Natural killer cell (primary cell): ENCODE measurements at regions not wholly inside any gene's neighbourhood (a gene's known extent, or its start where the extent isn't known, plus 50 kb on each side); places are given as distances from the start of the nearest gene placed in this dataset.

Experiments used
- ATAC-seq, 3 donors: fragments of 150-1000 bp in 2 of 3; fragments of 200-7000 bp in 1 of 3; cut with Tn5 transposase; 1 replicate in 1 of 3; 2 replicates in 2 of 3; pipeline ENCODE4 v1.10.0; 2021; ENCODE audit warnings: mild to moderate bottlenecking in 2 of 3, moderate library complexity in 2 of 3
- DNase-seq, 2 donors: peaks; one replicate each; pipeline versions ENCODE4 v3.0.0 to v3.0.0-alpha.2; 2013 to 2021; ENCODE audit warnings: mixed read lengths in 1 of 2
- H3K27ac ChIP-seq: one replicate; pipeline ENCODE4 v1.5.1; 2013; ENCODE audit warnings: mild to moderate bottlenecking, low read length
- H3K27me3 ChIP-seq: one replicate; pipeline ENCODE4 v1.6.1; 2013; ENCODE audit warnings: low read length; ENCODE audit not compliant: control insufficient read depth, insufficient read depth
- H3K36me3 ChIP-seq: one replicate; pipeline ENCODE4 v1.6.1; 2013; ENCODE audit warnings: low read length; ENCODE audit not compliant: control insufficient read depth, insufficient read depth
- H3K4me1 ChIP-seq: one replicate; pipeline ENCODE4 v1.6.1; 2013; ENCODE audit warnings: low read length; ENCODE audit not compliant: control insufficient read depth, insufficient read depth
- H3K4me3 ChIP-seq: one replicate; pipeline ENCODE4 v1.5.1; 2013; ENCODE audit warnings: low read length
- H3K9me3 ChIP-seq: one replicate; pipeline ENCODE4 v1.6.1; 2013; ENCODE audit warnings: low read length; ENCODE audit not compliant: control insufficient read depth, insufficient read depth
- H3K27ac Mint-ChIP-seq, 2 donors: one replicate each; pipeline ENCODE4 v1.8.0; 2022; ENCODE audit warnings: mild to moderate bottlenecking in 2 of 2, mixed read lengths in 2 of 2, moderate library complexity in 1 of 2
- H3K27me3 Mint-ChIP-seq, 2 donors: one replicate each; pipeline ENCODE4 v1.8.0; 2022; ENCODE audit warnings: low read depth in 2 of 2, mixed read lengths in 2 of 2
- H3K36me3 Mint-ChIP-seq: one replicate; pipeline ENCODE4 v1.8.0; 2022; ENCODE audit warnings: mixed read lengths
- H3K4me1 Mint-ChIP-seq, 2 donors: one replicate each; pipeline ENCODE4 v1.8.0; 2022; ENCODE audit warnings: mixed read lengths in 2 of 2
- H3K4me3 Mint-ChIP-seq: one replicate; pipeline ENCODE4 v1.8.0; 2022; ENCODE audit warnings: mild to moderate bottlenecking, moderate library complexity, mixed read lengths
- H3K9me3 Mint-ChIP-seq, 2 donors: one replicate each; pipeline ENCODE4 v1.8.0; 2022; ENCODE audit warnings: mixed read lengths in 2 of 2
- CTCF ChIP-seq: fragments of 200-600 bp; IDR thresholded peaks from one replicate; pipeline ENCODE4 v1.8.0; 2022; ENCODE audit warnings: antibody characterized with exemption
- WGBS: methylation state at CpG from one replicate; pipeline ENCODE4 v1.1.7; 2013; ENCODE audit warnings: missing lambda C conversion rate; ENCODE audit not compliant: insufficient coverage; 5-methylcytosine and 5-hydroxymethylcytosine counted together
- intact Hi-C: fragments of 100-400 bp; cut with micrococcal nuclease; formaldehyde crosslinking; loops from one replicate; pipeline ENCODE4 v1.14.2; 2022

- H3K36me3 Mint-ChIP-seq = no peaks in the 10 kb centered on the region
- intact Hi-C loops = no loop called here
- ATAC-seq (no peak), DNase-seq (no peak)
- no peaks in the 10 kb centered on the region for H3K9me3 ChIP-seq
- no peak overlapping the region for H3K27ac ChIP-seq
- peaks cover 0 to 3% of the 10 kb centered on the region in 2 donors for H3K27me3 Mint-ChIP-seq
- H3K36me3 ChIP-seq = no peaks in the 10 kb centered on the region
- no peaks in the 10 kb centered on the region for H3K4me1 ChIP-seq
- no peak overlapping the region for H3K4me3 ChIP-seq
- WGBS = 60% methylated on average over 1 of the region's 1 CpG
- TF ChIP-seq CTCF = no peak
- H3K4me1 Mint-ChIP-seq = no peaks in the 10 kb centered on the region
- H3K9me3 Mint-ChIP-seq = no peaks in the 10 kb centered on the region
- no peak overlapping the region for H3K27ac Mint-ChIP-seq
- no peak overlapping the region for H3K4me3 Mint-ChIP-seq
- H3K27me3 ChIP-seq = no peaks in the 10 kb centered on the region
These were observed 178.5 kb upstream of the SNX19 start for GRCh38 chr11:131094827-131095226.

- H3K27me3 Mint-ChIP-seq = peaks cover 0 to 3% of the 10 kb centered on the region in 2 donors
- no peak overlapping the region for H3K4me3 Mint-ChIP-seq
- no peak overlapping the region for H3K27ac Mint-ChIP-seq
- no peaks in the 10 kb centered on the region for H3K9me3 Mint-ChIP-seq
- Histone ChIP-seq H3K4me3 (no peak overlapping the region), H3K27me3 (no peaks in the 10 kb centered on the region), H3K27ac (no peak overlapping the region), H3K36me3 (no peaks in the 10 kb centered on the region), H3K9me3 (no peaks in the 10 kb centered on the region), H3K4me1 (no peaks in the 10 kb centered on the region)
- no peak for ATAC-seq
- TF ChIP-seq CTCF = no peak
- H3K4me1 Mint-ChIP-seq = no peaks in the 10 kb centered on the region
- 72% methylated on average over 9 of the region's 11 CpGs for WGBS
- no peak for DNase-seq
- no peaks in the 10 kb centered on the region for H3K36me3 Mint-ChIP-seq
- intact Hi-C loops = no loop called here
These were observed 179.4 kb upstream of the SNX19 start for GRCh38 chr11:131095511-131096185.

GRCh38 chr11:131099013-131099412 is 182.7 kb upstream of the SNX19 start:
- H3K27me3 ChIP-seq = no peaks in the 10 kb centered on the region
- H3K4me3 ChIP-seq = no peak overlapping the region
- TF ChIP-seq CTCF = no peak
- no peaks in the 10 kb centered on the region for H3K36me3 Mint-ChIP-seq
- H3K27ac Mint-ChIP-seq = no peak overlapping the region
- H3K27me3 Mint-ChIP-seq = peaks cover 0 to under 1% of the 10 kb centered on the region in 2 donors
- no peaks in the 10 kb centered on the region for H3K4me1 Mint-ChIP-seq
- 86% methylated on average over 5 of the region's 6 CpGs for WGBS
- no peaks in the 10 kb centered on the region for H3K9me3 Mint-ChIP-seq
- no peak overlapping the region for H3K27ac ChIP-seq
- no peaks in the 10 kb centered on the region for H3K4me1 ChIP-seq
- no peaks in the 10 kb centered on the region for H3K36me3 ChIP-seq
- no peak overlapping the region for H3K4me3 Mint-ChIP-seq
- no peaks in the 10 kb centered on the region for H3K9me3 ChIP-seq
- no peak for DNase-seq
- no peak for ATAC-seq
- intact Hi-C loops = no loop called here

- Histone ChIP-seq H3K4me1 (no peaks in the 10 kb centered on the region), H3K27me3 (no peaks in the 10 kb centered on the region), H3K9me3 (no peaks in the 10 kb centered on the region), H3K36me3 (no peaks in the 10 kb centered on the region), H3K27ac (no peak overlapping the region), H3K4me3 (no peak overlapping the region)
- WGBS = 67% methylated on average over 1 of the region's 1 CpG
- no peak for DNase-seq
- no peak for TF ChIP-seq CTCF
- no peaks in the 10 kb centered on the region for H3K36me3 Mint-ChIP-seq
- no peak for ATAC-seq
- no peaks in the 10 kb centered on the region for H3K4me1 Mint-ChIP-seq
- H3K4me3 Mint-ChIP-seq = no peak overlapping the region
- intact Hi-C loops = no loop called here
- H3K27ac Mint-ChIP-seq = no peak overlapping the region
- H3K27me3 Mint-ChIP-seq = no peaks in the 10 kb centered on the region
- no peaks in the 10 kb centered on the region for H3K9me3 Mint-ChIP-seq
These were observed 183.5 kb upstream of the SNX19 start for GRCh38 chr11:131099746-131100145.
